ENCODE measurements at regions not wholly inside any gene's neighbourhood (a gene's known extent, or its start where the extent isn't known, plus 50 kb on each side); places are given as distances from the start of the nearest gene placed in this dataset.

- no peak overlapping the region for H3K4me3 ChIP-seq (ENCODE audit: low read depth, low read length)
- DNase-seq (ENCODE audit: low read depth) = no peak
Observed at GRCh38 chr18:5630900-5631413, 87.2 kb upstream of the EPB41L3 start.

GRCh38 chr18:5630057-5630899 lies 86.5 kb upstream of the EPB41L3 start:
- DNase-seq (ENCODE audit: low read depth) = peak; percentile 5
- H3K4me3 ChIP-seq (ENCODE audit: low read depth, low read length) = no peak overlapping the region
- TF ChIP-seq CTCF (IDR thresholded peaks at IDR 0.05; ENCODE audit: insufficient read depth, low read depth, low read length) = no peak

More at GRCh38 chr18:5630900-5631413, 87.2 kb upstream of the EPB41L3 start:
- no peak for TF ChIP-seq CTCF (IDR thresholded peaks at IDR 0.05; ENCODE audit: insufficient read depth, low read depth, low read length)

- H3K4me3 ChIP-seq (ENCODE audit: low read depth, low read length) = peak overlapping the region; percentile 35
- DNase-seq (ENCODE audit: low read depth) = peak; percentile 5
- TF ChIP-seq CTCF (IDR thresholded peaks at IDR 0.05; ENCODE audit: insufficient read depth, low read depth, low read length) = no peak
Observed at GRCh38 chr18:5628512-5629255, 84.9 kb upstream of the EPB41L3 start.

- no peak for DNase-seq (ENCODE audit: low read depth)
- no peak for TF ChIP-seq CTCF (IDR thresholded peaks at IDR 0.05; ENCODE audit: insufficient read depth, low read depth, low read length)
- peak overlapping the region; percentile 35 for H3K4me3 ChIP-seq (ENCODE audit: low read depth, low read length)
Observed at GRCh38 chr18:5627776-5628511, 84.1 kb upstream of the EPB41L3 start.

GRCh38 chr18:5626130-5626880 lies 82.5 kb upstream of the EPB41L3 start:
- no peak for DNase-seq (ENCODE audit: low read depth)
- no peak for TF ChIP-seq CTCF (IDR thresholded peaks at IDR 0.05; ENCODE audit: insufficient read depth, low read depth, low read length)
- H3K4me3 ChIP-seq (ENCODE audit: low read depth, low read length) = no peak overlapping the region

- TF ChIP-seq CTCF (IDR thresholded peaks at IDR 0.05; ENCODE audit: insufficient read depth, low read depth, low read length) = no peak
- DNase-seq (ENCODE audit: low read depth) = no peak
- H3K4me3 ChIP-seq (ENCODE audit: low read depth, low read length) = no peak overlapping the region
Observed at GRCh38 chr18:5625076-5625475, 81.3 kb upstream of the EPB41L3 start.

All from fibroblast of villous mesenchyme (primary cell).